ENCODE measurements at regions not wholly inside any gene's neighbourhood (a gene's known extent, or its start where the extent isn't known, plus 50 kb on each side); places are given as distances from the start of the nearest gene placed in this dataset.

- DNase-seq (ENCODE audit: low read depth): no peak
Measured at GRCh38 chr1:190540366-190540765, 62.7 kb upstream of the BRINP3 start.

GRCh38 chr1:190551638-190552037, 74.0 kb upstream of the BRINP3 start:
- no peak for DNase-seq (ENCODE audit: low read depth)

GRCh38 chr1:190560161-190560681, 82.6 kb upstream of the BRINP3 start:
- DNase-seq (ENCODE audit: low read depth): no peak

GRCh38 chr1:190563230-190563629, 85.6 kb upstream of the BRINP3 start:
- DNase-seq (ENCODE audit: low read depth): no peak

DNA sequence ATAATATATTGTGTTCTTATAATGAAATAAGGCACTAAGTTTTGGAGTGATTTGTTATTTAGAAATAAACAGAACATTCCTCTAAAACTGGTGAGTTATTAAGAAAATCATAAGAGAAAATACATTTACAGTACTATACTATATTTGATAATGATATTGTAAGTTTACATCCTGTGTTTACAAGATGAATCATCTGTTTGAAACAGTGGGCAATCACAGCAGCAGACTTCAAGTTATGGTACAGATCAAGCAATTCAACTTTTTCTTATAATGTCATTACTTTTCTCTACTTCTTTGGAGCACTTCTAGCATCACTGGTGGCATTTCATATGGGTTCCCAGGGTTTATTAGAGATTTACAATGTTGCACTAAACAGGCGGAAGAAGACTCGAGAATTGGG, 86.5 kb upstream of the BRINP3 start:
- no peak for DNase-seq (ENCODE audit: low read depth)

- DNase-seq (ENCODE audit: low read depth): no peak
Measured at GRCh38 chr1:190578017-190578416, 100.4 kb upstream of the BRINP3 start.

DNA sequence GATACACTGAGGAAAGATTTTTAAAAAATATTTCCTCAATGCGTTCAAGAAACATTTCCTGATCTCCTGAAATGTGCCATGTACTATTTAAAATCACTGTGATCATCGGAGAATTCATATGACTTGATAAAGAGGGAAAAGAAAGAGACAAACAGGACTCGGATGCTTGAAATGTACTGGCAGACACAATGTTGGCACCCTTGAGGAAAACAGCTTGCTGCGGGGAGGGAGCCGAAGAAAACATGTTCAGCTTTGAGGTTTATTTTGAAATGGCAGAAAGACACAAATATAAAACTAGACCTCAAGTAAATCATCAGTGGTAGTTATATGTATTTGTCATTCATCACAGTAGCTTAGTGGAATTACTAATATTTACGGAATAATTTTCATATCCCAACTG, 100.9 kb upstream of the BRINP3 start:
- DNase-seq (ENCODE audit: low read depth): no peak

- no peak for DNase-seq (ENCODE audit: low read depth)
Measured at GRCh38 chr1:190579552-190580193, 102.0 kb upstream of the BRINP3 start.

GRCh38 chr1:190583862-190584261, 106.2 kb upstream of the BRINP3 start:
- DNase-seq (ENCODE audit: low read depth): no peak

- no peak for DNase-seq (ENCODE audit: low read depth)
Measured at GRCh38 chr1:190588424-190588823, 110.8 kb upstream of the BRINP3 start.

DNA sequence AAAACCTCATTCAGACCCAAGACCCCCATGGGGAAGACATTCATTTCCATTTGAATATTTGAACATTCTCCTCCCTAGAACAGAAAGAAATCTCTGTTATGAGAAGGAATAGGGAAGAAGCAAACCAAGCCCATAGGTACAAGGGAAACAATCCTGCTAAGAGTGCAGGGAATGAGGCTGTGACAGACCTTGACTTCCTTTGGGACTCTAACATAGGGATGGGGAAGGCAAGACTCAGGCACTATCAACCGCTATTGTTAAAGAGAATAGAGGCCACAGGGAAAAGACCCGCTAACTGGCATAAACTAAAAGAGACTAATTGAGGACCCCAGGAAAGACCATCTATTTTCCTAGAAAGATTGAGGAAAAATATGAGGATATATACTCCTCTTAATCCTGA, 117.8 kb upstream of the BRINP3 start:
- DNase-seq (ENCODE audit: low read depth): no peak

- DNase-seq (ENCODE audit: low read depth): no peak
Measured at GRCh38 chr1:190597294-190597693, 119.6 kb upstream of the BRINP3 start.

DNA sequence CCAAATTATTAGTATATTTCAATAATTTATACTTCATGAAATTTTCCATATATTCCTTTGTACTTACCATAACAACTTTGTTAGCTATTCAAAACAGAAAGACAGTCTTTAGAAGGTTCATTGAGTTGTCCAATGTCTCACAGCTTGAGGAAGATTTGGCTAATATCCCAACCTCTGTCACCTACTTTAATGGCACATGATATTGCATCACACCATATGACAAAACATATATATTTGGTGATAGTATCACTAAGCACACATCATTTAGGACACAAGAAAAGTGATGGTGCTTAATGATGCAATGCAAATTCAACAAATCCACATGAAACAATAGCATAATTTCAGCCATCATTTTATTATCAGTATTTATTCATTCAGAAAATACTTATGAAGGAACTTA, 122.0 kb upstream of the BRINP3 start:
- DNase-seq (ENCODE audit: low read depth): no peak

GRCh38 chr1:190602325-190602724, 124.7 kb upstream of the BRINP3 start:
- no peak for DNase-seq (ENCODE audit: low read depth)

- DNase-seq (ENCODE audit: low read depth): peak; percentile 11
Measured at GRCh38 chr1:190608282-190608681, 130.6 kb upstream of the BRINP3 start.

- DNase-seq (ENCODE audit: low read depth): no peak
Measured at GRCh38 chr1:190615818-190616217, 138.2 kb upstream of the BRINP3 start.

- no peak for DNase-seq (ENCODE audit: low read depth)
Measured at GRCh38 chr1:190616235-190616634, 138.6 kb upstream of the BRINP3 start.

DNA sequence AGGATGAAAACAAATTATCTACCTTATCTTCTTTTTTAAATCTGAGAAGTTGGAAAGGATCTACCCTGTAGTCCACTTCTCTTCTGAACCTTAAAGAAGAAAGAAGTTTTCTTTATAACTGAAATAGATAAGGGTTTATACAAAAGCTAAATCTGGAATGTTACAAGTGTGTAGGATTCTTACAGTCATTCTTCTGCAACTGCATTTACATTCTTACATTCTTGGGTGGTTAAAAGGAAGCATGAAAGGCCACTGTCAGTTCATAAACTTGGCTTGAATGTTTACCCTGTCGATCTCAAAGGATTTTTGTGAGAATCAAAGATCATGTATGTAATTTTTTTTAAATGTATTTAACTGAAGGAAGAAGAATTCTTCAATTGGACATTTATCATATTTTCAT, 142.1 kb upstream of the BRINP3 start:
- DNase-seq (ENCODE audit: low read depth): no peak

- no peak for DNase-seq (ENCODE audit: low read depth)
Measured at GRCh38 chr1:190633488-190633887, 155.8 kb upstream of the BRINP3 start.

DNA sequence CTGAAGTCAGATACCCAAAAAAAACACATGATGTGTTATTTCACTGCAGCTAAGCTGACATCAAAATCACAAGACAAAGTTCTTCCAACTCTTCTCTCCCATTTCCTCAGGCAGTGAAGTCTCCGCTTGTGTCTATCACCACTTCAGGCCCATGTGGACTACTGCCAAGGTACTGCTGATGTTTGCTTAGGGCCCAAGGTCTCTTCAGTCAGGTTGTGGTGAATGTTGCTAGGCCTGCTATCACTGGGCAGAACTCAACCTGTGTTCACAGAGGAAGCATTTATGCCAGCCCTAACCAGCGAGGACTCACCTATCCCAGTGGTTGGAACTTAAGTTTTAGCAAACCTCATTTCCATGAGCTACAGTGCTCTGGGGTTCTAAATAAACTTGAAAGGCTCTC, 156.5 kb upstream of the BRINP3 start:
- DNase-seq (ENCODE audit: low read depth): no peak

DNA sequence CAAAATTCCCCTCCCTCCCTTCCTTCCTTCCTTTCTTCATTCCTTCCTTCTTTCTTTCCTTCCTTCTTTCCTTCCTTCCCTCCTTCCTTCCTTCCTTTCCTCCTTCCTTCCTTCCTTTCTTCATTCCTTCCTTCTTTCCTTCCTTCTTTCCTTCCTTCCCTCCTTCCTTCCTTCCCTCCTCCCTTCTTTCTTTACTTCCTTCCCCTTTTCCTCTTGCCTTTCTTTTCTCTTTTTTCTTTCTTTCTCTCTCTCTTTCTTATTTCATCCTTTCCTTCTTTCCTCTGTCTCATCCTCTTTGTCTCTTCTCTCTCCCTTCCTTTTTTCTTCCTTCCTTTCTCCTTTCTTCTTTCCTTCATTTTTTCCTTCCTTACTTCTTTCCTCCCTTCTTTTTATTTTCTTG, 171.9 kb upstream of the BRINP3 start:
- DNase-seq (ENCODE audit: low read depth): no peak

- no peak for DNase-seq (ENCODE audit: low read depth)
Measured at GRCh38 chr1:190658907-190659306, 181.2 kb upstream of the BRINP3 start.

DNA sequence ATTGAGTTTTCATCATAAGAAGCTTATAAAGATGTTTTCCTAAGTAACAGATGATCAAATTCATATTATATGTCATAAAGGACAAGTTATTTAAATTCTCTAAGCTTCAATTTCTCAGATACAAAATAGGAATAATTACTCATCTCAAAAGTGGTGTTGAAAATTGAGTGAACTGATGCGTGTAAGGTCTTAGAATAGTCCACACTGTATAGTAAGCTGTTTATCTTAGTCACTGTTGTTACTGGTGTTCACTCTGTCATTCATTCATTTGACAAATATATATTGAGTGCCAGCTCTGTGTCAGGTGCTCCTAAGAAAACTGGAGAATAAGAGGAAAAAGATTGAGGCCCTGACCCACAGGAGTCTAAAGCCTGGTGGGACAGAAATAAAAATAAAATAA, 186.3 kb upstream of the BRINP3 start:
- DNase-seq (ENCODE audit: low read depth): no peak

- DNase-seq (ENCODE audit: low read depth): no peak
Measured at GRCh38 chr1:190665045-190665444, 187.4 kb upstream of the BRINP3 start.
